ENCODE measurements at regions not wholly inside any gene's neighbourhood (a gene's known extent, or its start where the extent isn't known, plus 50 kb on each side); places are given as distances from the start of the nearest gene placed in this dataset.

- TF ChIP-seq CTCF (IDR thresholded peaks at IDR 0.05), result no peak
- Histone ChIP-seq H3K4me1 (ENCODE audit: low read depth) (no peaks in the 10 kb centered on the region), H3K36me3 (ENCODE audit: low read depth) (no peaks in the 10 kb centered on the region), H3K9me3 (no peaks in the 10 kb centered on the region), H3K4me3 (no peak overlapping the region)
- no peak for DNase-seq
- intact Hi-C loops (cut with DNase I, micrococcal nuclease), result no loop called here
- no peak for ATAC-seq
Measured at GRCh38 chrX:36436361-36436760, 516.8 kb downstream of the CFAP47 start.

GRCh38 chrX:36443007-36443406 is 523.5 kb downstream of the CFAP47 start:
- DNase-seq (no peak), ATAC-seq (no peak)
- TF ChIP-seq CTCF (IDR thresholded peaks at IDR 0.05), result no peak
- intact Hi-C loops (cut with DNase I, micrococcal nuclease), result no loop called here
- H3K36me3 ChIP-seq (ENCODE audit: low read depth), result no peaks in the 10 kb centered on the region
- H3K9me3 ChIP-seq, result no peaks in the 10 kb centered on the region
- no peaks in the 10 kb centered on the region for H3K4me1 ChIP-seq (ENCODE audit: low read depth)
- H3K4me3 ChIP-seq, result no peak overlapping the region

GRCh38 chrX:36445566-36445965 is 526.0 kb downstream of the CFAP47 start:
- H3K4me3 ChIP-seq, result no peak overlapping the region
- intact Hi-C loops (cut with DNase I, micrococcal nuclease), result no loop called here
- ATAC-seq (no peak), DNase-seq (no peak)
- H3K9me3 ChIP-seq, result no peaks in the 10 kb centered on the region
- H3K4me1 ChIP-seq (ENCODE audit: low read depth), result no peaks in the 10 kb centered on the region
- TF ChIP-seq CTCF (IDR thresholded peaks at IDR 0.05), result no peak
- H3K36me3 ChIP-seq (ENCODE audit: low read depth), result no peaks in the 10 kb centered on the region

- no peaks in the 10 kb centered on the region for H3K9me3 ChIP-seq
- H3K4me1 ChIP-seq (ENCODE audit: low read depth), result no peaks in the 10 kb centered on the region
- no peak overlapping the region for H3K4me3 ChIP-seq
- no peak for ATAC-seq
- no peak for DNase-seq
- intact Hi-C loops (cut with DNase I, micrococcal nuclease), result no loop called here
- H3K36me3 ChIP-seq (ENCODE audit: low read depth), result no peaks in the 10 kb centered on the region
- TF ChIP-seq CTCF (IDR thresholded peaks at IDR 0.05), result no peak
Measured at GRCh38 chrX:36462142-36462541, 542.6 kb downstream of the CFAP47 start.

GRCh38 chrX:36480441-36480990 is 527.6 kb upstream of the FAM47C start:
- Histone ChIP-seq H3K4me1 (ENCODE audit: low read depth) (no peaks in the 10 kb centered on the region), H3K4me3 (no peak overlapping the region), H3K36me3 (ENCODE audit: low read depth) (no peaks in the 10 kb centered on the region), H3K9me3 (no peaks in the 10 kb centered on the region)
- intact Hi-C loops (cut with DNase I, micrococcal nuclease), result no loop called here
- ATAC-seq, result no peak
- TF ChIP-seq CTCF (IDR thresholded peaks at IDR 0.05), result no peak
- no peak for DNase-seq

GRCh38 chrX:36501169-36501702 is 506.9 kb upstream of the FAM47C start:
- Histone ChIP-seq H3K36me3 (ENCODE audit: low read depth) (no peaks in the 10 kb centered on the region), H3K4me3 (no peak overlapping the region), H3K4me1 (ENCODE audit: low read depth) (no peaks in the 10 kb centered on the region), H3K9me3 (no peaks in the 10 kb centered on the region)
- no peak for TF ChIP-seq CTCF (IDR thresholded peaks at IDR 0.05)
- no peak for ATAC-seq
- no peak for DNase-seq
- intact Hi-C loops (cut with DNase I, micrococcal nuclease), result no loop called here
